HG02943 (cell line): ENCODE measurements at regions not wholly inside any gene's neighbourhood (a gene's known extent, or its start where the extent isn't known, plus 50 kb on each side); places are given as distances from the start of the nearest gene placed in this dataset.
"Not testable (repeated sequence)": the region's sequence is repeated elsewhere in the genome, so short reads cannot be mapped to it uniquely, and the experiment has no call there.

Experiments
- ATAC-seq: cut with Tn5 transposase; IDR thresholded peaks from one replicate; pipeline ENCODE4 v1.9.1; 2021; ENCODE audit warnings: mild to moderate bottlenecking, low read depth, moderate library complexity; ENCODE audit not compliant: unreplicated experiment

DNA sequence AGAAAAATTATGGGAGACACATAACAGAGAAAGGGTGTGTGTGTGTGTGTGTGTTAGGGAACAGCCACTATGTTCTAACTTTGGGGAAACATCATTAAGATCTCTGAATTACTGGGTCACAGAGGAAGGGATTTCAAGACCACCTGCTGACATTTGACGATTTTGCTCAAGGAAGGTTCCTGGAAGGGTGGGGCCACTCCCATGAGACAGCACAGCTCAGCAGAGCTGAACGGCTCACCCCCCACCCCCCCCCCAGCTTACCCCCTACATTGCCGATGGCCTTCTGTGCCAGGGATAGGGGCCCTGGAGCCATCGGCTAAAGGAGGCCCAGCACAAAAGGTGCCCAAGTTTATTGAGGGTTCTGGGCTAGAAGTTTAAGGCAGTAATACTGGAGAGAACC, 122.4 kb downstream of the NPIPB11 start:
- ATAC-seq = not testable (repeated sequence)

DNA sequence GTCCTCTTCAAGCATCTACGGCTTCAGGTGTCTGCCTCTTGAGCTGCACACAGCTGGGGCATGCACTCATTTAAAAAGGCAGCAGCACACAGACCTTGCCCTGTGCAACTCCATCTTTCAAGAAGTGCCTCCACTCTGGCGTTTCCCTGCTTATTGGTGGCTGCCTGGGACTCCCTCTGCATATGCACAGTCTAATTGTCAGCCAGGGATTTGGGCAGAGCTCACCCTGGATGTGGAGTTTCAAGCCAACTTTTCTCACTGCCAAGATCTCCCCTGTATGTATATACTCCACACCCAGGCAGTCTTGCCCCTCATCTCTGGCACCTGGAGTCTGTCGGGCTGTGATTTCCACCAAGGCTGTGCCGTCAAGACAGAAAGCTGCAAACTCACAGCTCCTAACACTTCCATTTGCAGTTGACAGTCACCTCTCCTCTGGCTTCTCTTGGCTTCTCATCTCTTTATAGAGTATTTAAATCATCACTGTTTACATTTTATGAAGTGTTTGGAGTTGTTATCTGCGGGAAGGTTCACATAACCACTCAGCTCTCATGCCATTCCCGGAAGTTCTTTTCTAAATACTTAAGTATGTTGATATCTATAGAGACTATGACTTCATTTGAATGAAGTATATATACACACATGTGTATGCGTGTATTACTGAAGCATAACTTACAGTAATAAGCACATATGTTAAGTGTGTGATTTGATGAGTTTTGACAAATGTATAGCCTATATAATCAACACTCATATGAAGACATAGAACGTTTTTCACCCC, 128.2 kb downstream of the NPIPB11 start:
- not testable (repeated sequence) for ATAC-seq

DNA sequence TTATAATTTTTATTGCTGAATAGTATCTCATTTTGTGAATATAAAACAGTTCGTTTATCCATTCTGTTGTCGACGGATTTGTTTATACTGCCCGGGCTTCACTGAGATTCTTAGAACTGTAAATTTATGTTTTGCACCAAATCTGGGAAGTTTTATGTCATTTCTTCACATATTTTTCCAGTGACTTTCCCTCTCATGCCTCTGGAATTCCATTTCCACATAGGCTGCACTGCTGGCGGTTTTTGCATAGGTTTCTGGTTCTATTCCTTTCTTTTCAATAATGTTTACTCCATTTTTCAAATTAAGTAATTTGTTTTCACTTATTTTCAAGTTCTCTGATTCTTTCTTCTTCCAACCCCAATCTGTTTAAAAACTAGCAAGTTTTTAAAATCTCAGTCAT, 130.1 kb downstream of the NPIPB11 start:
- ATAC-seq = not testable (repeated sequence)

DNA sequence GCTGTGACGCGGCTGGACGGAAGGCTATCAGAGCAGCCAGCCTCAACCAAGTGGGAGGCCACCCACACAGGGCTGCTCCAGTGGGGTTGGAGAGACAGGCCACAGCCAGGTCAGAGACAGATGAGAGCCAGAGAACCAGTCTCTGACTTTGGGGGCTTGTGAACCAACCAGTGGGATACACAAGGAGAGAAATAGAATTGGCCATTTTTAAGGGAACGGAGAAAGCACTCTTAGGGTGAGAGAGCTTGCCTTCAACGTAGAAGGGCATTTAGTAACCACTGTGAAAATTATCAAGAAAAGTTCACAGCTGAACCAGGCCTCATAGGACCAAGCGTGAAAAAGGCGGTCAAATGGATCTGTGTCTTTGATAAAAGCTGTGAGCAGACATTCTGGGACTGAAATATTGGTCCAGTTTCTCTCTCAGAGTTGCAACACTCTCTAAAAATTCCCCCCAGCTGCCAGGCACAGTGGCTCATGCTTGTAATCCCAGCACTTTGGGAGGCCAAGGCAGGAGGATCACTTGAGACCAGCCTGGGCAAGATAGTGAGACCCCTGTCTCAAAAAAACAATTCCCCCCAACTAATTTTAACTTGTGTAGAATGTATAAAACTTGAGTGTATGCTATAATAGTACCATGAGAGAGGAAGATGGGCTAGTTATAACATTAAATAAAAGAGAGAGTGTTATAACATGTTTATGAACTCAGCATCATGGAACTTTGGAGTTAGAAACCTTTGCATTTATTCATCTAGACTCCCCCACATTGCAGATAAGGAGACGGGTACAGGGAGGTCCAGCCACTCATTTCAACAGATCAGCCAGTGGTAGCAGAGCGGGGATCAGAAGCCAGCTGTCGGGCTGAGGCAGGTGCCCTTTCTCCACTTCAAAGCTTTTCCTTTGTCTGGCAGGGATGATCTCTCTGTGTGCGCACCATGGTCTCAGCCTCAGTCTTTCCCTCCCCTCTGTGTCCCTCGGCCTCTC, 132.2 kb downstream of the NPIPB11 start:
- ATAC-seq = not testable (repeated sequence)

DNA sequence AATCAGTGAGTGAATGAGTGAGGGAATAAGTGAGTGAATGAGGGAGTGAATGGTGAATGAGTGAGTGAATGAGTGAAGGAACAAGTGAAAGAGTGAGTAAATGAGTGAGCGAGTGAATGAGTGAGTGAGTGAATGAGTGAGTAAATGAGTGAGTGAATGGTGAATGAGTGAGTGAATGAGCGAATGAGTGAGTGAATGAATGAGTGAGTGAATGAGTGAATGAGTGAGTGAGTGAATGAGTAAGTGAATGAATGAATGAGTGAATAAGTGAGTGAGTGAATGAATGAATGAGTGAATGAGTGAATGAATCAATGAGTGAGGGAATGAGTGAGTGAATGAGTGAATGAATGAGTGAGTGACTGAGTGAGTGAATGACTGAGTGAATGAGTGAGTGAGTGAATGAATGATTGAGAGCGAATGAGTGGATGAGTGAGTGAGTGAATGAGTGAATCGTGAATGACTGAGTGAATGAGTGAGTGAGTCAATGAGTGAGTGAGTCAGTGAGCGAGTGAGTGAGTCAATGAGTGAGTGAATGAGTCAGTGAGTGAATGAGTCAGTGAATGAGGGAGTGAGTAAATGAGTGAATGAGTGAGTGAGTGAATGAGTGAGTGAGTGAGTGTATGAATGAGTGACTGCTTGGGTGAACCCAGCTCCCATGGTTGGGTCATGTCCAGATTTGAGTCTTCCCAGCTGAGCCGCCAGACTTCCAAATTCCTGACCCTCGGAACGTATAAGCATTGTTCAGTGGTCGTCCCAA, 133.0 kb downstream of the NPIPB11 start:
- ATAC-seq = not testable (repeated sequence)

DNA sequence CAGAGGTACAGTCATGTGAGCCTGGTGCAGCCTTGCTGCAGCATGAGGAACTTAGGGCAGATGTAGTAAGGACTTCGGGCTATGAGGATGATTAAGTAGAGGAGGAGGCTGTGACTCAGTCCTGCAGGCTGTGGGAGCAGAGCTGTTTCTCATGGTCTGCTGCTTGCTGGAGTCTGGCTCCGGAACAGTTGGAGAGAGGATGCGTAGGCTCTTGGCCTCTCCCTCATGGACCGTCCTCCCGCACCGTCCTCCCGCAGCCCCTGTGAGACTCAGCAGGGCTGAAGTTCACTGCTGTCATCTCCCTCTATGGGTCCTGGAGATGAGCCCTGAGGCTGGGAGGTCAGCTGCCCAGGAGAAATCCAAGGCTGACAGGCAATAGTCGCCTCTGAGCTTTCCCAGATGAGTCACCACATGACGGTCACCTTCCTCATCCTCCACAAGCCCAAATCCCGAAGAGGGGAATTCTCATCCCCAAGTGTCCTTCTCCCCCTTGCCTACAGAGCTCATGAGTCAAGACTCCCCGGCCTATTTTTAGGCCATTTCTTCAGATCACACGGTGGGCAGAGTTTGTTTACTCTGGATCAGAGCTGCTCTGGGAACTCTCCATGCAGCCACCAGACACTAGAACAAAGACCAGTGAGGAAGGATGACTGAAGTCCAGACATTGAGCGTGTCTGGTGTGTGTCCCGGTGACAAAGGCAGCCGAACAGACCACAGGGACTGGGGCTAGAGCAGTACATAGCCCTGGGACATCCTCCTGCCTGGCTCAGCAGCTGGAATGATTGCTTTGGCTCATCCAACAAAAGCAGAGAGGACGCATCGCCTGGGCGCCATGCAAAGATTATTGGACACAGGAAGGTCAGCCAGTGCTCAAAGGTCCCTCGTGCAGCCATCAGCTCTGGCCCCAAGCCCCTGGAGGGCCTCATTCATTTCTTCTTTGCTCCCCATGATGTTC, 134.5 kb downstream of the NPIPB11 start:
- ATAC-seq = not testable (repeated sequence)

DNA sequence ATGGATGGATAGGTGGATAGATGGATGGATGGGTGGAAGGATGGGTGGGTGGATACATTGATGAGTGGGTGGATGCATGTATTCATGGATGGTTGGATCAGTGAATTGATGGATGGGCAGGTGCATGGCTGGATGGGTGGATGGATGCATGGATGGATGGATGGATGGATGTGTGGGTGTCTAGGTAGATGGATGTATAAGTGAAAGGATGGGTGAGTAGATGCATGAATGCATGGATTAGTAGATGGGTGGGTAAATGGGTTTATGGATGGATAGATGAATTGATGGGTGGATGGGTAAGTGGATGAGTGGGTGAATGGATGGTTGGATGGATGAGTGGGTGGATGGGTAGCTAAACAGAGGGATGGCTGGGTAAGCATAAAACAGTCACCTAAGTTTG, 135.6 kb downstream of the NPIPB11 start:
- not testable (repeated sequence) for ATAC-seq

DNA sequence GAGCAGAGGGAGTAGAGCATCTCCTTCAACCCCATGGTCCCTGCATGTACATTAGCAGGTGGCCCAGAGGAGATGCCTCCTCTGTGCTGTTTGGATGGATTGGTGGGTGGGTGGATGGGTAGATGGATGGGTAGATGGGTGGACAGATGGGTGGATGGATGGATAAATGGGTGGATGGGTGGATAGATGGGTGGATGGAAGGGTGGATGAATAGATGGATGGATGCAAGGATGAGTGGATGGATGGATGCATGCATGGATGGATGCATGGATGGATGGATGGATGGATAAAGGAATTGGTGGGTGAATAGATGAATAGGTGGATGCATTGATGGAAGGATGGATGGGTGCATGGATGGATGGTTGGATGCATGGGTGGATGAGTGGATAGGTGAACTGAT, 136.5 kb downstream of the NPIPB11 start:
- ATAC-seq = not testable (repeated sequence)

DNA sequence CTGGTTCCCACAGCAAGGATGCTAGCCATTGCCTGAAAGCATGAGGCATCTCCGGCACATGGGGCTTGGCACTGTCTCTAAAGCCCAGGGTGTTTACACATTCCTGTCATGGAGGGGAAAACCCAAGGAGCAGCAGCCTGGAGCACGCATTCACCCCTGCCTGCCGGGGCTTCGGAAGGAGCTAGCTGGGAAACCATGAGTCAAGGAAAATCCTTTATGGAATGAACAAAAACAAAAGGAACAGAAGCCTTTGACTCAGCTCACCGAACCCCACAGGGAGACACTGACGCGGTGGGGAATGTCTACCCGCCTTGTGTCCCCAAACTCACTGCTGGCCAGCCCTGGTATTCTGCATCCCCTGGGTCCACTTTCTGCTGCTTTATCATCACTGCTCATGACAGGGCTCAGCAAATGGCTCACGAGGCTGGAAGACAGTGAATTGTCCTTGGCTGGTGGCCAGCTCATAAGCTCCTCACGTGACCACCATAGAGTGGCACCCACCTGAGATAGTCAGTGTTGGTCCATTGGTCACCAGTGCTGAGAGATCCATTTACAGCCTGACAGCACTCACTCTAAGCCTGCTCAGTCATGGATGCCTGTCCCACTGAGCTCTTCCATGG, 137.2 kb downstream of the NPIPB11 start:
- ATAC-seq = not testable (repeated sequence)

DNA sequence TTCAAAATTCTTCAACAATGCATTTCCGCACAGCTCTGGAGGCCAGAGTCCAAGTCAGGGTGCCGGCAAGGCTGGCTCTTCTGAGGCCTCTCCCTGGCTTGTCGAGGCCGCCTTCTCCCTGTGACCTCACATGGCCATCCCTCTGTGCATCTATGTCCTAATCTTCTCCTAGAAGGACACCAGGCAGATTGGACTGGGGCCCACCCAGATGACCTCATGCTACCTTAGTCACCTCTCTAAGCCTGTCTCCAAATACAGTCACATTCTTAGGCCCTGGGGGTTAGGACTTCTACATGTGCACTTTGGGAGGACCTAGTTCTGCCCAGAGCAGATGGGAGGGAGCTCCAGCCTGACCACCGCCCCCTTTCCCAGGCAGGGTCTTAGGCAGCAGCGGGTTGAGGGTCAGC, 137.7 kb downstream of the NPIPB11 start:
- ATAC-seq = not testable (repeated sequence)

DNA sequence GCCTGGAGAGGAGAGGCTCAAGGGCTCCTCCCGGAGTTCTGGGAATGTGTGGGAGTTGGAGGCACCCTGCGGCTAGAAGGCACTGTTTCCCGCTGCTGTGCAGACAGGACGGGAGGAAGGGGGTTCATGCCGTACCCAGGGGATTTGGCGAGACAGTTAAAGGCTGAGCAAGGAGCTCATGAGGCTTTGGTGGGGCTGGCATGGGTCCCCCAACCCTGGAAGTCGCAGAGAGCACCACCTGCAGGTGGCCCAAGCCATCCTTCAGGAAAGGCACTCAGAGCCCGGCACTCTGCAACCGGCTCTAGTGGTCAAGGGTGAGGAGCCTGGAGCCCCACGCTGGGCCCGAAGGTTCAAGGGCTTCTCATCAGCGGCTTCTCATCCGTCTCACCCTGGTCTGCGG, 138.2 kb downstream of the NPIPB11 start:
- ATAC-seq = not testable (repeated sequence)

DNA sequence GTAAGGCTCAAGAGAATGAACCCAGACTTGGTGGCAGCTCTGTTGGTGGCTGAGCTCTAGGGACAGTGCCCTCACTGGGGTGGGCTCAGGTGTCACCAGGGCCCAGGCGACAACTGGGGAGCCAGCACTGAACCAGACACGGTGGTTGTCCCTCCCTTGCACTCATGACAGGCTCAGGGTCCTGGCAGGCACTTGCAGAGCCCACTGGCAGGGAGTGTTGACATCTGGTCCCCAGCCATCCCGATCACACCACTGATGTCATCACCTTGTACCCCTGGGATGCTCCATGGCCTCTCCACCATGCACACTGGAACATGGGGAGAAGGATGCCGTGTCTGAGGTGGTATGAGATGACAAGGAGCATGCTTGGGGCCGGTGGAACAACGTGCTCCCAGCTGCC, 138.6 kb downstream of the NPIPB11 start:
- ATAC-seq = not testable (repeated sequence)

DNA sequence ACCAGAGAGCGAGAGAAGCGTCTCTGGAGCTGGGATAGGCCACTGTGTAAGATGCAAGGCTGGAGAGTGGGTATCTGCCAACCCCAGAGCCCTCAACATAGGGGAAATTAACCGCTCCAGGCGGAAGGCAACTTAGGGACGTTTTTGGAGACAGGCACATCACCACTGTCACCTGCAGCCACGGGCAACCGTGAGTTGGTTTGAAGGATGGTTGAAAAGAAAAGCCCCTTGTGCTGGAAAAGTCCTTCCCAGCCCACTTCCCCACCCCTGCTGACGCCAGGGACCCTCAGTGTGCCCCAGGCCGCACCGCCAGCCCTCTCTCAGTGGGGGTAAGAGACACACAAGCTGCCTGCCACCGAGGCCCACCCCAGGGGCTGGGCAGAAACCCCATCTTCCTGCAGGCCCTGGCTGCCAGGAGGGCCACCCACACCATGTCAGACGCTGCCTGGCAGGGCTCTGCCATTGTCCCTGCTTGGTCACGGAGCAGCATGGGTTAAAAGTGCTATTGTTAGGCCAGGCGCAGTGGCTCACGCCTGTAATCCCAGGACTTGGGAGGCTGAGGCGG, 139.4 kb downstream of the NPIPB11 start:
- ATAC-seq = not testable (repeated sequence)

DNA sequence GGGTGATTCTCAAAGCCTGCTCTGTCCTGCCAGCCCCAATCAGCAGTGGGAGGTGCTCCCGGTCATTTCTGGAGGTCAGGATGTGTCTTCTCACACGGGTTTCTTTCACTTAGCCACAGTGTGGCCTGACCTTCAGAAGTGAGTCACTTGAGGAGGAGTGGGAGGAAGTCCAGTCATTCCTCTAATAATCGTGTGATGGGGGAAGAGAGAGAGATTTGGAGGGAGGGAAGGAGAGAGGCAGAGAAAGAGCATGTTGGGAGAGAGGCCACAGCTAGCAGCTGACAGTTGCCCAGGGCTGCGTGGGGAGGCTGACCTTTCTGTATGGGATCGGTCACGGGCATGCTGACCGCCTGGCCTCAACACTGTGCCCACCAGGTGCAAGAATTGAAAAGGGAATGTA, 139.9 kb downstream of the NPIPB11 start:
- ATAC-seq = not testable (repeated sequence)

DNA sequence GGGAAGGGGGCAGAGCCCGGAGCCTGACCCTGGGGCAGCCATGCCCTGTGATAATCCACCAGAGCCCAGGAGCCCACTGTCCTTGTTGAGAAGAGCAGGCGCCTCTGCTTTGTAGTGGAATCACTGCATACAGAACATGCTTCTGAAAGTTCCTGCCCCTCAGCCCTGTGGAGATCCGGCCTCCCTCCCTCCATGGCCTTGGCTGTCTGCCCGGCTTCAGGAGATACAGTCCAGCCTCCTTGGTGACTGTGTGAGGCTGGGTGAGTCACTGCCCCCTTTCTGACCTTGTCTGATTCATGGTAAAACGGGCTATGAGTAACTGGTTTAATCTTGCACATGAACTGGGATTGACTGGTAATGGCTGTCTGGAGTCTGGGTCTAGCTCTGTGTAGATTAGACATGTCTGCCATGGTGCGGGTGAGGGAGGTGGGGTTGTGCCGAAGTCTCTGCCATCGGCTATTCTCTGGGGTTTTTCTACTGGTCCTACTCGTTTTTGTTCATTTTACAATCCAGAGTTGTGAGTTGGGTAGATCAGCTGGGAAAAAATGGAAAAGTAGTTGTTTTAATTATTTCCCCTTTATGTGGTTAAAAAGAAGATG, 141.2 kb downstream of the NPIPB11 start:
- not testable (repeated sequence) for ATAC-seq

DNA sequence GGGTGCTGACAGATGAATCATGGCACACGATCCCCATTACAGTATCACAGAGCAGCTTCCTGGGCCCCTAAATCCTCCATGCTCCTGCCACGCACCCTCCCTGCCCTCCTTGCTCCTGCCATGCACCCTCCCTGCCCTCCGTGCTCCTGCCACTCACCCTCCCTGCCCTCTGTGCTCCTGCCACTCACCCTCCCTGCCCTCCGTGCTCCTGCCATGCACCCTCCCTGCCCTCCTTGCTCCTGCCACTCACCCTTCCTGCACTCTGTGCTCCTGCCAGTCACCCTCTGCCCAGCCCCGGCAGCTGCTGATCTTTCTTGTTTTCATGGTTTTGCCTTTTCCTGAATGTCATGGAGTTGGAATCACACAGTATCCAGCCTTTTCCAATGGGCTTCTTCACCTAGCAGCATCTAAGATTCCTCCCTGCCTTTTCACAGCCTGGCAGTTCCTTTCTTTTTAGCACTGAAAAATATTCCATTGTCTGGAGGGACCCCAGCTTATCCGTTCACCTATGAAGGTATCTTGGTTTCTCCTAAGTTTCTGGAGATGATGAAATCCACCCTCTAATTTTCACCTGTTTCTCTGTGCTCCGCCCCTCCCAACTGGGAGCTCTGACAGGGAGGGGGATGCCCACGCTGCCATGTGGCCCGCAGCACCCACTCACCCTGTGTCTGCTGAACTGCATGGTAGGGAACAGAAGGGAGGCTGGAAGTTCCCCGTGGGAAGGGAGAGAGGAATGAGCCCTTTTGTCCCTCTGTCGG, 142.3 kb downstream of the NPIPB11 start:
- ATAC-seq = not testable (repeated sequence)

DNA sequence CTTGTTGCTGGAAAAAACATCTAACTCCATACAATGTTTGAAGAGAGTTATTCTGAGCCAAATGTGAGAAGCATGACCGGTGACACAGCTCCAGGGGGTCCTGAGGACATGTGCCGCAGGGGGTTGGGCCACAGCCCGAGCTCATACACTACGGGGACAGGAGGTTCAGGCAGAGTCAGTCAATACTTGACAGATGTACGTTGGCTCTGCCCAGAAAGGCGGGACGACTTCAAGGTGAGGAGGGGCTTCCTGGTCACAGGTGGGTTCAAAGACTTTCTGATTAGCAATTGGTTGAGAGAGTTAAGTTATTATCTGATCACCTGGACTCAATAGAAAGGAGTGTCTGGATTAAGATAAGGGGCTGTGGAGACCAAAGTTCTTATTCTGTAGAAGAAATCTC, 143.8 kb downstream of the NPIPB11 start:
- not testable (repeated sequence) for ATAC-seq
